PC-3 (cell line): ENCODE measurements at regions not wholly inside any gene's neighbourhood (a gene's known extent, or its start where the extent isn't known, plus 50 kb on each side); places are given as distances from the start of the nearest gene placed in this dataset.
"Not testable (repeated sequence)": the region's sequence is repeated elsewhere in the genome, so short reads cannot be mapped to it uniquely, and the experiment has no call there.

ENCODE experiments used
- ATAC-seq: fragments of 200-7000 bp; cut with Tn5 transposase; 2 replicates; pipeline ENCODE4 v1.9.1; 2020; ENCODE audit warnings: mild to moderate bottlenecking, moderate library complexity
- BruUV-seq: library from RNA; stranded (reverse); fragments of 400-500 nt; replicated peaks from 2 replicates; lab custom pipeline; 2021; lab: Mats Ljungman, UMichigan
- CTCF ChIA-PET: fragments of 300-600 bp; sonication (Branson Sonifier 250); formaldehyde crosslinking; loops from one replicate; lab custom pipeline; 2022; ENCODE audit warnings: antibody characterized with exemption; lab: Charles Lee
- POLR2A ChIA-PET: fragments of 300-600 bp; sonication (Branson Sonifier 250); formaldehyde crosslinking; loops from one replicate; lab custom pipeline; 2022; ENCODE audit warnings: antibody characterized with exemption; ENCODE audit not compliant: unreplicated experiment; lab: Charles Lee
- DNase-seq: peaks from one replicate; pipeline ENCODE4 v3.0.0-alpha.2; 2015
- H2AFZ ChIP-seq: fragments of 300-600 bp; sonication (generic); 2 replicates; pipeline ENCODE4 v1.6.0; 2016; ENCODE audit warnings: antibody characterized with exemption, low read length
- H3F3A ChIP-seq: fragments of 300-600 bp; sonication (generic); one replicate; pipeline ENCODE4 v1.6.0; 2017; ENCODE audit warnings: antibody characterized with exemption, low read length, control low read depth, mild to moderate bottlenecking; ENCODE audit not compliant: unreplicated experiment
- H3K27ac ChIP-seq: fragments of 300-600 bp; sonication (generic); 2 replicates; pipeline ENCODE4 v1.5.1; 2016; ENCODE audit warnings: mild to moderate bottlenecking, low read length
- H3K27me3 ChIP-seq: fragments of 300-600 bp; sonication (generic); 2 replicates; pipeline ENCODE4 v1.6.1; 2016; ENCODE audit warnings: low read length, mixed read lengths
- H3K36me3 ChIP-seq: fragments of 300-600 bp; sonication (generic); 2 replicates; pipeline ENCODE4 v1.6.1; 2016; ENCODE audit warnings: low read depth, mixed run types, low read length, mixed read lengths
- H3K4me1 ChIP-seq: fragments of 300-600 bp; sonication (generic); 2 replicates; pipeline ENCODE4 v1.5.1; 2016; ENCODE audit warnings: low read length; ENCODE audit not compliant: insufficient read depth
- H3K4me2 ChIP-seq: fragments of 300-600 bp; sonication (generic); 2 replicates; pipeline ENCODE4 v1.6.0; 2016; ENCODE audit warnings: low read length
- H3K4me3 ChIP-seq: fragments of 300-600 bp; sonication (generic); 2 replicates; pipeline ENCODE4 v1.5.1; 2016; ENCODE audit warnings: mild to moderate bottlenecking, low read length, mixed read lengths
- H3K79me2 ChIP-seq: fragments of 300-600 bp; sonication (generic); 2 replicates; pipeline ENCODE4 v1.6.1; 2017; ENCODE audit warnings: low read length, mixed read lengths
- H3K9ac ChIP-seq: fragments of 300-600 bp; sonication (generic); 2 replicates; pipeline ENCODE4 v1.6.0; 2016; ENCODE audit warnings: mild to moderate bottlenecking, low read length
- H3K9me2 ChIP-seq: fragments of 300-600 bp; sonication (generic); replicated peaks from 2 replicates; pipeline ENCODE4 v1.6.1; 2016; ENCODE audit warnings: mixed run types, low read length, mixed read lengths
- H3K9me3 ChIP-seq: fragments of 300-600 bp; sonication (generic); 2 replicates; pipeline ENCODE4 v1.6.1; 2016; ENCODE audit warnings: low read length, mixed read lengths
- H4K20me1 ChIP-seq: fragments of 300-600 bp; sonication (generic); 2 replicates; pipeline ENCODE4 v1.6.1; 2016; ENCODE audit warnings: low read length, mixed read lengths
- EZH2 ChIP-seq: fragments of 300-600 bp; sonication (generic); IDR thresholded peaks from one replicate; pipeline ENCODE4 v1.6.1; 2017; ENCODE audit warnings: antibody characterized with exemption, mild to moderate bottlenecking, low read length; ENCODE audit not compliant: unreplicated experiment
- EZH2phosphoT487 ChIP-seq: fragments of 300-600 bp; sonication (generic); IDR thresholded peaks from 2 replicates; pipeline ENCODE4 v1.6.1; 2018; ENCODE audit warnings: mild to moderate bottlenecking, antibody characterized with exemption, low read length, borderline replicate concordance
- intact Hi-C: fragments of 100-400 bp; cut with micrococcal nuclease; formaldehyde crosslinking; loops from 2 replicates; pipeline ENCODE4 v1.9.0; 2023
- TF ChIP-seq, protein P1 (sequence below): fragments of 300-600 bp; sonication (generic); conservative IDR thresholded peaks from 2 replicates; pipeline ENCODE4 v1.5.1; 2017; ENCODE audit warnings: antibody characterized with exemption, low read depth, mild to moderate bottlenecking, low read length

DNA sequence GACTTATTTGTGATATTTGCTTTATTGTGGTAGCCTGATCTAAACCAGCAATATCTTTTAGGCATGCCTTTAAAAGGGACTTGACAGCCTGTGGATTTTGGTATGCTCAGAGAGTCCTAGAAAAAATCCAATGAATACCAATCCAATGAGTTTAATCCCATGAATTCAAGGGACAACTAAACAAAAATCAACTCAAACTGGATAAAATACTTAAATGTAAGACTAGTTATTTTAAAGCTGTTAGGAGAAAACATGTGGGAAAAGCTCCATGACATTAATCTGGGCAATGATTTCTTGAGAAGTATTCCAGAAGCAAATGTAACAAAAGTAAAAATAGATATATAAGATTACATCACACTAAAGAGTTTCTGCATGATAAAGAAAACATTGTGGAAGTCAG is 711.5 kb upstream of the PITX2 start:
- H3K27ac ChIP-seq = no peak overlapping the region
- H3K9me3 ChIP-seq = no peaks in the 10 kb centered on the region
- no TSS peak for BruUV-seq
- H3K4me2 ChIP-seq = no peak overlapping the region
- no peak overlapping the region for H3K4me3 ChIP-seq
- no peaks in the 10 kb centered on the region for H3K4me1 ChIP-seq
- H3F3A ChIP-seq = no peaks in the 10 kb centered on the region
- H3K79me2 ChIP-seq = no peaks in the 10 kb centered on the region
- H3K27me3 ChIP-seq = no peaks in the 10 kb centered on the region
- ChIA-PET CTCF (no interaction called here), POLR2A (no interaction called here)
- no peak overlapping the region for H3K9ac ChIP-seq
- no peaks in the 10 kb centered on the region for H3K36me3 ChIP-seq
- DNase-seq = no peak
- H3K9me2 ChIP-seq = no peaks in the 10 kb centered on the region
- H2AFZ ChIP-seq = no peak overlapping the region
- TF ChIP-seq EZH2phosphoT487 = no peak
- no peak for TF ChIP-seq EZH2
- TF ChIP-seq, protein P1, sequence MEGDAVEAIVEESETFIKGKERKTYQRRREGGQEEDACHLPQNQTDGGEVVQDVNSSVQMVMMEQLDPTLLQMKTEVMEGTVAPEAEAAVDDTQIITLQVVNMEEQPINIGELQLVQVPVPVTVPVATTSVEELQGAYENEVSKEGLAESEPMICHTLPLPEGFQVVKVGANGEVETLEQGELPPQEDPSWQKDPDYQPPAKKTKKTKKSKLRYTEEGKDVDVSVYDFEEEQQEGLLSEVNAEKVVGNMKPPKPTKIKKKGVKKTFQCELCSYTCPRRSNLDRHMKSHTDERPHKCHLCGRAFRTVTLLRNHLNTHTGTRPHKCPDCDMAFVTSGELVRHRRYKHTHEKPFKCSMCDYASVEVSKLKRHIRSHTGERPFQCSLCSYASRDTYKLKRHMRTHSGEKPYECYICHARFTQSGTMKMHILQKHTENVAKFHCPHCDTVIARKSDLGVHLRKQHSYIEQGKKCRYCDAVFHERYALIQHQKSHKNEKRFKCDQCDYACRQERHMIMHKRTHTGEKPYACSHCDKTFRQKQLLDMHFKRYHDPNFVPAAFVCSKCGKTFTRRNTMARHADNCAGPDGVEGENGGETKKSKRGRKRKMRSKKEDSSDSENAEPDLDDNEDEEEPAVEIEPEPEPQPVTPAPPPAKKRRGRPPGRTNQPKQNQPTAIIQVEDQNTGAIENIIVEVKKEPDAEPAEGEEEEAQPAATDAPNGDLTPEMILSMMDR = no peak
- H4K20me1 ChIP-seq = no peaks in the 10 kb centered on the region
- ATAC-seq = no peak
- intact Hi-C loops = no loop called here

DNA sequence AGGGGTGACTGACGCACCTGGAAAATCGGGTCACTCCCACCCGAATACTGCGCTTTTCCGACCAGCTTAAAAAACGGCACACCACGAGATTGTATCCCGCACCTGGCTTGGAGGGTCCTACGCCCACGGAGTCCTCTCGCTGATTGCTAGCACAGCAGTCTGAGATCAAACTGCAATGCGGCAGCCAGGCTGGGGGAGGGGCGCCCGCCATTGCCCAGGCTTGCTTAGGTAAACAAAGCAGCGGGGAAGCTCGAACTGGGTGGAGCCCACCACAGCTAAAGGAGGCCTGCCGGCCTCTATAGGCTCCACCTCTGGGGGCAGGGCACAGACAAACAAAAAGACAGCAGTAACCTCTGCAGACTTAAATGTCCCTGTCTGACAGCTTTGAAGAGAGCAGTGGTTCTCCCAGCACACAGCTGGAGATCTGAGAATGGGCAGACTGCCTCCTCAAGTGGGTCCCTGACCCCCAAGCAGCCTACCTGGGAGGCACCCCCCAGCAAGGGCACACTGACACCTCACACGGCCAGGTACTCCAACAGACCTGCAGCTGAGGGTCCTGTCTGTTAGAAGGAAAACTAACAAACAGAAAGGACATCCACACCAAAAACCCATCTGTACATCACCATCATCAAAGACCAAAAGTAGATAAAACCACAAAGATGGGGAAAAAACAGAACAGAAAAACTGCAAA is 714.5 kb upstream of the PITX2 start:
- H3K9me3 ChIP-seq, H3K79me2 ChIP-seq, H3K27ac ChIP-seq, H3K9ac ChIP-seq, H4K20me1 ChIP-seq, CTCF ChIA-PET, H3K4me1 ChIP-seq, H3F3A ChIP-seq, H3K4me2 ChIP-seq, H3K4me3 ChIP-seq, intact Hi-C loops, BruUV-seq, H3K9me2 ChIP-seq, H3K27me3 ChIP-seq, H2AFZ ChIP-seq, DNase-seq, ATAC-seq, H3K36me3 ChIP-seq, POLR2A ChIA-PET: not testable (repeated sequence)

DNA sequence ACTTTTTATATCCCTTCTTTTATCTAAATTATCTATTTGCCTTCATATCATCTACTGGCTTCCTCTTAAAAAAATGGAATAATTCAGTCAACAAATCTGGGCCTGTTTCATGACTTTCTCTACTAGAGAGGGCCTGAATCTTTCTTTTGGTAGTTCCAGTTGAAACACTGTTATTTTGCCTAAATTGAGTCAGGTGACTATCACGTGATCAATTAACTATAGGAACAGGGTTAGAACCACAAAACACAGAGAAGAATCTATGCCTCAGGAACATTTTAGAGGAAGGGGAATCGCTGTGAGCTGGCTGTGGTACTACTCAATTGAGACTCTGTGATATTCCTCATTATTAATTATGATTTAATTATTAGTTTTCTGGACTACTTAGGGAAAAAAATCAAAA is 736.7 kb upstream of the PITX2 start:
- TF ChIP-seq EZH2phosphoT487 (no peak), EZH2 (no peak)
- TF ChIP-seq, protein P1 = no peak
- H2AFZ ChIP-seq = no peak overlapping the region
- no peaks in the 10 kb centered on the region for H3K4me1 ChIP-seq
- DNase-seq (no peak), ATAC-seq (no peak)
- H3K9me3 ChIP-seq = no peaks in the 10 kb centered on the region
- no peak overlapping the region for H3K4me3 ChIP-seq
- H3K27ac ChIP-seq = no peak overlapping the region
- POLR2A ChIA-PET = no interaction called here
- no peak overlapping the region for H3K4me2 ChIP-seq
- CTCF ChIA-PET = no interaction called here
- intact Hi-C loops = no loop called here
- no peaks in the 10 kb centered on the region for H3K9me2 ChIP-seq
- H3K36me3 ChIP-seq = no peaks in the 10 kb centered on the region
- H3K79me2 ChIP-seq = no peaks in the 10 kb centered on the region
- BruUV-seq = no TSS peak
- no peaks in the 10 kb centered on the region for H3K27me3 ChIP-seq
- no peak overlapping the region for H3K9ac ChIP-seq
- H4K20me1 ChIP-seq = no peaks in the 10 kb centered on the region
- no peaks in the 10 kb centered on the region for H3F3A ChIP-seq
